ENCODE measurements at regions not wholly inside any gene's neighbourhood (a gene's known extent, or its start where the extent isn't known, plus 50 kb on each side); places are given as distances from the start of the nearest gene placed in this dataset.

DNA sequence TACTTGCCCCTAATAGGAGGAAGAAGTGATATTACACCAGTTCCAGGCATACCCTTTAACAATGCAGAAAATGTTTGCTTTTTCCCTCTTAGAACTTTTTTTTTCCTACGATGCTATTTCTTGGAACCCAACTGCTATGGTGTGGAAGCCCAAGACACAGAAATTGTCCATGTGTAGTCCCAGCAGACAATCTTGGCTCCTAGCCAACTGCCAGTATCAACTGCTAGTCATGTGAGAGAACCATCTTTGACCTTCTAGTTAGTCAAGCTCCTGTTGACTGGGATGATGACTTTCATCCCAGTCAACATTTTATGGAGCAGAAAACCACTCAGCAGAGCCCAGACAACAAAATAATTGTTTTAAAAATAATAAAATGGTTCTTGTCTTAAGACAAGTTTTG is 532.4 kb downstream of the TLR4 start:
- H3K79me2 ChIP-seq (ENCODE audit: low read depth): no peaks in the 10 kb centered on the region
- H3K4me3 ChIP-seq: no peak overlapping the region
- no peak for DNase-seq (ENCODE audit: low spot score)
- H3K36me3 Mint-ChIP-seq: no peaks in the 10 kb centered on the region
- H3K4me2 ChIP-seq: no peak overlapping the region
- H3K27ac ChIP-seq: no peak overlapping the region
- H3K27me3 ChIP-seq: no peaks in the 10 kb centered on the region
- H3K9me3 ChIP-seq (ENCODE audit: low read depth): no peaks in the 10 kb centered on the region
- TF ChIP-seq, protein P1, sequence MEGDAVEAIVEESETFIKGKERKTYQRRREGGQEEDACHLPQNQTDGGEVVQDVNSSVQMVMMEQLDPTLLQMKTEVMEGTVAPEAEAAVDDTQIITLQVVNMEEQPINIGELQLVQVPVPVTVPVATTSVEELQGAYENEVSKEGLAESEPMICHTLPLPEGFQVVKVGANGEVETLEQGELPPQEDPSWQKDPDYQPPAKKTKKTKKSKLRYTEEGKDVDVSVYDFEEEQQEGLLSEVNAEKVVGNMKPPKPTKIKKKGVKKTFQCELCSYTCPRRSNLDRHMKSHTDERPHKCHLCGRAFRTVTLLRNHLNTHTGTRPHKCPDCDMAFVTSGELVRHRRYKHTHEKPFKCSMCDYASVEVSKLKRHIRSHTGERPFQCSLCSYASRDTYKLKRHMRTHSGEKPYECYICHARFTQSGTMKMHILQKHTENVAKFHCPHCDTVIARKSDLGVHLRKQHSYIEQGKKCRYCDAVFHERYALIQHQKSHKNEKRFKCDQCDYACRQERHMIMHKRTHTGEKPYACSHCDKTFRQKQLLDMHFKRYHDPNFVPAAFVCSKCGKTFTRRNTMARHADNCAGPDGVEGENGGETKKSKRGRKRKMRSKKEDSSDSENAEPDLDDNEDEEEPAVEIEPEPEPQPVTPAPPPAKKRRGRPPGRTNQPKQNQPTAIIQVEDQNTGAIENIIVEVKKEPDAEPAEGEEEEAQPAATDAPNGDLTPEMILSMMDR (IDR thresholded peaks at IDR 0.05): no peak
- TF ChIP-seq EZH2 (IDR thresholded peaks at IDR 0.05) (no peak), EZH2phosphoT487 (IDR thresholded peaks at IDR 0.05) (no peak)
- H3K4me1 ChIP-seq: no peaks in the 10 kb centered on the region
- no peaks in the 10 kb centered on the region for H3K27me3 Mint-ChIP-seq (ENCODE audit: insufficient read depth, low read depth)
- H3K4me1 Mint-ChIP-seq: no peaks in the 10 kb centered on the region
- no peaks in the 10 kb centered on the region for H4K20me1 ChIP-seq (ENCODE audit: low read depth)
- H3K27ac Mint-ChIP-seq: no peak overlapping the region
- no peaks in the 10 kb centered on the region for H3K36me3 ChIP-seq
- no peak overlapping the region for H2AFZ ChIP-seq (replicated peaks)
- no peak overlapping the region for H3K4me3 Mint-ChIP-seq
- no peak overlapping the region for H3K9ac ChIP-seq
- no peaks in the 10 kb centered on the region for H3F3A ChIP-seq (ENCODE audit: low read depth)
- H3K9me3 Mint-ChIP-seq: no peaks in the 10 kb centered on the region

DNA sequence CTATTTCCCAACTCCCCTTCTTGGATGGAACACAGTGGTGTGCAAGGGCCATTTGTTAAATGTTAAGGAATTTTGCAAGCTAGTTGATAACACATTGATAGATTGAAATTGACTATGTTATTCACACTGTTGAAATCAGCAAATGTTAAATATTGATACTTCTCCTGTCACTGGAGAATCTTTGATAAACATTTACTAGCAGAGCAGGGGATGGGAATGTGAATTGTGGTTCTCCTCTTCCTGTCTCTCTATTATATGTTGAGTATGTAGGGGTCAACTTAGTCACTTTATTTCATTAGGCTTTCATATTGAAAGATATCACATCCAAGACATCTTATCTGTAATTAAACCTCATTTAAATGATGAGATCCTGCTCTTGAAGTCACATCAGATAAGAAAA is 533.9 kb downstream of the TLR4 start:
- Mint-ChIP-seq H3K9me3 (no peaks in the 10 kb centered on the region), H3K36me3 (no peaks in the 10 kb centered on the region), H3K27ac (no peak overlapping the region), H3K27me3 (ENCODE audit: insufficient read depth, low read depth) (no peaks in the 10 kb centered on the region), H3K4me3 (no peak overlapping the region), H3K4me1 (no peaks in the 10 kb centered on the region)
- H3K4me2 ChIP-seq: no peak overlapping the region
- H3K79me2 ChIP-seq (ENCODE audit: low read depth): no peaks in the 10 kb centered on the region
- H3K4me3 ChIP-seq: no peak overlapping the region
- no peaks in the 10 kb centered on the region for H3F3A ChIP-seq (ENCODE audit: low read depth)
- DNase-seq (ENCODE audit: low spot score): no peak
- H4K20me1 ChIP-seq (ENCODE audit: low read depth): no peaks in the 10 kb centered on the region
- no peaks in the 10 kb centered on the region for H3K36me3 ChIP-seq
- H2AFZ ChIP-seq (replicated peaks): no peak overlapping the region
- no peaks in the 10 kb centered on the region for H3K27me3 ChIP-seq
- H3K4me1 ChIP-seq: no peaks in the 10 kb centered on the region
- no peak for TF ChIP-seq EZH2phosphoT487 (IDR thresholded peaks at IDR 0.05)
- TF ChIP-seq EZH2 (IDR thresholded peaks at IDR 0.05): no peak
- TF ChIP-seq, protein P1 (IDR thresholded peaks at IDR 0.05): no peak
- no peaks in the 10 kb centered on the region for H3K9me3 ChIP-seq (ENCODE audit: low read depth)
- H3K9ac ChIP-seq: no peak overlapping the region
- H3K27ac ChIP-seq: no peak overlapping the region

DNA sequence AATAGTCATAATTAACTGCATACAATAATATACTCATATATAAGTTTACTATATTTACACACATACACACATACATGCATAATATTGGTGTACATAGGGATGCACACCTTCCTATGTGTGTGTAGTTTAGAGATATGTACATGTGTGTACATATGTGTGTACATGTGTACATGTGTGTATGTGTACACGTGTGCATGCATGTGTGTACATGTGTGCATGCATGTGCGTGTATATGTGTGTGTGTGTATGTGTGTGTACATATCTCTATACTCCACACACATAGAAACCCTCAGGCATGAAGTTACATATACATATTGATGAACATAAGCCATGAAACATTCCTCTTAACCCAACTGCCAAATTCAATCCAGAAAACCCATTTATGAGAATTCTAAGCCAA is 547.8 kb downstream of the TLR4 start:
- H3K36me3 Mint-ChIP-seq: peaks cover 4% of the 10 kb centered on the region
- no peak overlapping the region for H3K27ac ChIP-seq

More for the DNA sequence above, 547.8 kb downstream of the TLR4 start:
- TF ChIP-seq EZH2 (IDR thresholded peaks at IDR 0.05): no peak
- no peak for TF ChIP-seq EZH2phosphoT487 (IDR thresholded peaks at IDR 0.05)
- TF ChIP-seq, protein P1 (IDR thresholded peaks at IDR 0.05): no peak
- Mint-ChIP-seq H3K4me3 (no peak overlapping the region), H3K27me3 (ENCODE audit: insufficient read depth, low read depth) (no peaks in the 10 kb centered on the region), H3K27ac (no peak overlapping the region), H3K9me3 (peaks cover 16% of the 10 kb centered on the region), H3K4me1 (peaks cover 11% of the 10 kb centered on the region)
- no peak overlapping the region for H3K4me3 ChIP-seq
- no peak for DNase-seq (ENCODE audit: low spot score)
- no peaks in the 10 kb centered on the region for H3K27me3 ChIP-seq
- H2AFZ ChIP-seq (replicated peaks): no peak overlapping the region
- no peaks in the 10 kb centered on the region for H3K4me1 ChIP-seq
- H3K4me2 ChIP-seq: no peak overlapping the region
- H3K36me3 ChIP-seq: no peaks in the 10 kb centered on the region
- H3F3A ChIP-seq (ENCODE audit: low read depth): no peaks in the 10 kb centered on the region
- H3K79me2 ChIP-seq (ENCODE audit: low read depth): no peaks in the 10 kb centered on the region
- H3K9me3 ChIP-seq (ENCODE audit: low read depth): no peaks in the 10 kb centered on the region
- H4K20me1 ChIP-seq (ENCODE audit: low read depth): no peaks in the 10 kb centered on the region
- no peak overlapping the region for H3K9ac ChIP-seq
